ENCODE measurements at regions not wholly inside any gene's neighbourhood (a gene's known extent, or its start where the extent isn't known, plus 50 kb on each side); places are given as distances from the start of the nearest gene placed in this dataset.

DNA sequence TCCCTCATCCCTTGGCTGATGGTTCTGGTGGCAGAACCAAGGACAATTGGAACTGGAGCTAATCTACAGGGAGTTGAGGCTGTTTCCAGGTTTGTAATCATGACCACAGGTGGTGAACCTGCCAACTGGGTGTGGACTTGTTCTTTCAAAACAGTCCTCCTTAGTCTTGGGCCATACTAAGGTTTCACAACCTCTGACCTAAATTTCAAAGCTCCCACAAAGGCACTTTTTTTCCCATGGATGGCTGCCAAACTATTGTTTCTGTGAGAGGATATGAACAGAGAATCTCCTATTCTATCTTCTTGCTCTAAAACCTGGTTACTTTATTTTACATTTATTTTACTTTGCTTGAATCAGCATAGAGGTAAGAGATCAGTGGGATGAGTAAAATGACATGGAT is 106.5 kb upstream of the IZUMO3 start:
- TF ChIP-seq ZNF678 (CRISPR knock-in tag; IDR thresholded peaks at IDR 0.05), result no peak
- TF ChIP-seq, protein P1, sequence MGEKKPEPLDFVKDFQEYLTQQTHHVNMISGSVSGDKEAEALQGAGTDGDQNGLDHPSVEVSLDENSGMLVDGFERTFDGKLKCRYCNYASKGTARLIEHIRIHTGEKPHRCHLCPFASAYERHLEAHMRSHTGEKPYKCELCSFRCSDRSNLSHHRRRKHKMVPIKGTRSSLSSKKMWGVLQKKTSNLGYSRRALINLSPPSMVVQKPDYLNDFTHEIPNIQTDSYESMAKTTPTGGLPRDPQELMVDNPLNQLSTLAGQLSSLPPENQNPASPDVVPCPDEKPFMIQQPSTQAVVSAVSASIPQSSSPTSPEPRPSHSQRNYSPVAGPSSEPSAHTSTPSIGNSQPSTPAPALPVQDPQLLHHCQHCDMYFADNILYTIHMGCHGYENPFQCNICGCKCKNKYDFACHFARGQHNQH (CRISPR knock-in tag; IDR thresholded peaks at IDR 0.05), result no peak
- TF ChIP-seq ZBTB20 (CRISPR knock-in tag; IDR thresholded peaks at IDR 0.05; ENCODE audit: borderline replicate concordance, low read depth), result no peak
- TF ChIP-seq, protein P2, sequence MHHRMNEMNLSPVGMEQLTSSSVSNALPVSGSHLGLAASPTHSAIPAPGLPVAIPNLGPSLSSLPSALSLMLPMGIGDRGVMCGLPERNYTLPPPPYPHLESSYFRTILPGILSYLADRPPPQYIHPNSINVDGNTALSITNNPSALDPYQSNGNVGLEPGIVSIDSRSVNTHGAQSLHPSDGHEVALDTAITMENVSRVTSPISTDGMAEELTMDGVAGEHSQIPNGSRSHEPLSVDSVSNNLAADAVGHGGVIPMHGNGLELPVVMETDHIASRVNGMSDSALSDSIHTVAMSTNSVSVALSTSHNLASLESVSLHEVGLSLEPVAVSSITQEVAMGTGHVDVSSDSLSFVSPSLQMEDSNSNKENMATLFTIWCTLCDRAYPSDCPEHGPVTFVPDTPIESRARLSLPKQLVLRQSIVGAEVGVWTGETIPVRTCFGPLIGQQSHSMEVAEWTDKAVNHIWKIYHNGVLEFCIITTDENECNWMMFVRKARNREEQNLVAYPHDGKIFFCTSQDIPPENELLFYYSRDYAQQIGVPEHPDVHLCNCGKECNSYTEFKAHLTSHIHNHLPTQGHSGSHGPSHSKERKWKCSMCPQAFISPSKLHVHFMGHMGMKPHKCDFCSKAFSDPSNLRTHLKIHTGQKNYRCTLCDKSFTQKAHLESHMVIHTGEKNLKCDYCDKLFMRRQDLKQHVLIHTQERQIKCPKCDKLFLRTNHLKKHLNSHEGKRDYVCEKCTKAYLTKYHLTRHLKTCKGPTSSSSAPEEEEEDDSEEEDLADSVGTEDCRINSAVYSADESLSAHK (CRISPR knock-in tag; IDR thresholded peaks at IDR 0.05; ENCODE audit: borderline replicate concordance), result no peak
- TF ChIP-seq, protein P3, sequence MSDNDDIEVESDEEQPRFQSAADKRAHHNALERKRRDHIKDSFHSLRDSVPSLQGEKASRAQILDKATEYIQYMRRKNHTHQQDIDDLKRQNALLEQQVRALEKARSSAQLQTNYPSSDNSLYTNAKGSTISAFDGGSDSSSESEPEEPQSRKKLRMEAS (IDR thresholded peaks at IDR 0.05), result no peak
- TF ChIP-seq, protein P4, sequence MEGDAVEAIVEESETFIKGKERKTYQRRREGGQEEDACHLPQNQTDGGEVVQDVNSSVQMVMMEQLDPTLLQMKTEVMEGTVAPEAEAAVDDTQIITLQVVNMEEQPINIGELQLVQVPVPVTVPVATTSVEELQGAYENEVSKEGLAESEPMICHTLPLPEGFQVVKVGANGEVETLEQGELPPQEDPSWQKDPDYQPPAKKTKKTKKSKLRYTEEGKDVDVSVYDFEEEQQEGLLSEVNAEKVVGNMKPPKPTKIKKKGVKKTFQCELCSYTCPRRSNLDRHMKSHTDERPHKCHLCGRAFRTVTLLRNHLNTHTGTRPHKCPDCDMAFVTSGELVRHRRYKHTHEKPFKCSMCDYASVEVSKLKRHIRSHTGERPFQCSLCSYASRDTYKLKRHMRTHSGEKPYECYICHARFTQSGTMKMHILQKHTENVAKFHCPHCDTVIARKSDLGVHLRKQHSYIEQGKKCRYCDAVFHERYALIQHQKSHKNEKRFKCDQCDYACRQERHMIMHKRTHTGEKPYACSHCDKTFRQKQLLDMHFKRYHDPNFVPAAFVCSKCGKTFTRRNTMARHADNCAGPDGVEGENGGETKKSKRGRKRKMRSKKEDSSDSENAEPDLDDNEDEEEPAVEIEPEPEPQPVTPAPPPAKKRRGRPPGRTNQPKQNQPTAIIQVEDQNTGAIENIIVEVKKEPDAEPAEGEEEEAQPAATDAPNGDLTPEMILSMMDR (CRISPR knock-in tag; IDR thresholded peaks at IDR 0.05), result no peak
- no peak for TF ChIP-seq RBM39 (IDR thresholded peaks at IDR 0.05; ENCODE audit: low read depth, low read length, poor library complexity, severe bottlenecking)

Measured in HepG2 (cell line).